Keratinocyte (primary cell): ENCODE measurements at regions not wholly inside any gene's neighbourhood (a gene's known extent, or its start where the extent isn't known, plus 50 kb on each side); places are given as distances from the start of the nearest gene placed in this dataset.

Source experiments
- CTCF ChIP-seq, 3 experiments: IDR thresholded peaks in 1 of 3; conservative IDR thresholded peaks in 1 of 3; optimal IDR thresholded peaks in 1 of 3; 2 replicates in 2 of 3; 3 replicates in 1 of 3; pipeline versions ENCODE3 to v1.5.1; 2011; ENCODE audit warnings: low read length in 3 of 3, mild to moderate bottlenecking in 3 of 3, moderate library complexity in 2 of 3, control low read depth in 1 of 3, inconsistent platforms in 1 of 3; ENCODE audit not compliant: insufficient read depth in 2 of 3; ENCODE audit errors: extremely low read depth in 1 of 3
- EZH2 ChIP-seq: IDR thresholded peaks from one replicate; pipeline ENCODE4 v1.6.1; 2012; ENCODE audit warnings: inconsistent platforms, mild to moderate bottlenecking, low read length, moderate library complexity

DNA sequence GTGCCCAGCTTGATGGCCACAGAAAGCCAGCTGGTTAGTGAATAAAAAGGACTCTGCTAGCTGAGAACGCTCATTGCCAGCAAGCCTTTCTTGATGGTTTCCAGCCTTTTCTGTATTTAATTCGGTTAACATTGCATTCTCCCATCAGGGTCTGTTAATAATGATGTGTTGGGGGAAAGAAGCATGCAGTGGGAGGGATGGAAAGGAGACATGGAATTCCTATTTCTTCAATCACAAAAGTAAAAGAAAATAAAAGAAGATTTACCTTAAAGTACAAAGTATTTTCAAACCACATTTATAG is 141.9 kb upstream of the RBBP8 start:
- TF ChIP-seq CTCF (optimal IDR thresholded peaks at IDR 0.05 in 1 of 3, IDR thresholded peaks at IDR 0.05 in 1 of 3, conservative IDR thresholded peaks at IDR 0.05 in 1 of 3; ENCODE audit: extremely low read depth in 1 of 3, insufficient read depth in 2 of 3, low read length in 3 of 3) (no peak), EZH2 (no peak)
